Liver (tissue), 3 donors: ENCODE measurements at regions not wholly inside any gene's neighbourhood (a gene's known extent, or its start where the extent isn't known, plus 50 kb on each side); places are given as distances from the start of the nearest gene placed in this dataset.

Source experiments
- RXRA ChIP-seq, 2 donors: IDR thresholded peaks; 2 replicates each; pipeline ENCODE4 v1.6.1; 2017 to 2018; ENCODE audit warnings: antibody characterized with exemption in 2 of 2, mild to moderate bottlenecking in 1 of 2
- TAF1 ChIP-seq: conservative IDR thresholded peaks from 2 replicates; pipeline ENCODE4 v1.6.1; 2016; ENCODE audit warnings: antibody characterized with exemption, mild to moderate bottlenecking
- YY1 ChIP-seq: IDR thresholded peaks from 2 replicates; pipeline ENCODE4 v1.6.1; 2016; ENCODE audit warnings: antibody characterized with exemption, mild to moderate bottlenecking
- TF ChIP-seq, protein P1 (sequence below): fragments of 150-350 bp; IDR thresholded peaks from 2 replicates; pipeline ENCODE4 v1.5.1; 2017; ENCODE audit warnings: improper control_type of control experiment, low read depth, low read length; ENCODE audit not compliant: missing input control
- TF ChIP-seq, protein P2 (sequence below): IDR thresholded peaks from 2 replicates; pipeline ENCODE4 v1.6.1; 2016; ENCODE audit warnings: antibody characterized with exemption
- donor health status: healthy.
- donor health status: healthy.

GRCh38 chr4:44016570-44017421 is 431.8 kb downstream of the KCTD8 start:
- TF ChIP-seq TAF1 (no peak), YY1 (no peak), RXRA (IDR thresholded peaks at IDR 0.05) (no peak)
- TF ChIP-seq, protein P1, sequence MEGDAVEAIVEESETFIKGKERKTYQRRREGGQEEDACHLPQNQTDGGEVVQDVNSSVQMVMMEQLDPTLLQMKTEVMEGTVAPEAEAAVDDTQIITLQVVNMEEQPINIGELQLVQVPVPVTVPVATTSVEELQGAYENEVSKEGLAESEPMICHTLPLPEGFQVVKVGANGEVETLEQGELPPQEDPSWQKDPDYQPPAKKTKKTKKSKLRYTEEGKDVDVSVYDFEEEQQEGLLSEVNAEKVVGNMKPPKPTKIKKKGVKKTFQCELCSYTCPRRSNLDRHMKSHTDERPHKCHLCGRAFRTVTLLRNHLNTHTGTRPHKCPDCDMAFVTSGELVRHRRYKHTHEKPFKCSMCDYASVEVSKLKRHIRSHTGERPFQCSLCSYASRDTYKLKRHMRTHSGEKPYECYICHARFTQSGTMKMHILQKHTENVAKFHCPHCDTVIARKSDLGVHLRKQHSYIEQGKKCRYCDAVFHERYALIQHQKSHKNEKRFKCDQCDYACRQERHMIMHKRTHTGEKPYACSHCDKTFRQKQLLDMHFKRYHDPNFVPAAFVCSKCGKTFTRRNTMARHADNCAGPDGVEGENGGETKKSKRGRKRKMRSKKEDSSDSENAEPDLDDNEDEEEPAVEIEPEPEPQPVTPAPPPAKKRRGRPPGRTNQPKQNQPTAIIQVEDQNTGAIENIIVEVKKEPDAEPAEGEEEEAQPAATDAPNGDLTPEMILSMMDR: no peak
- TF ChIP-seq, protein P2, sequence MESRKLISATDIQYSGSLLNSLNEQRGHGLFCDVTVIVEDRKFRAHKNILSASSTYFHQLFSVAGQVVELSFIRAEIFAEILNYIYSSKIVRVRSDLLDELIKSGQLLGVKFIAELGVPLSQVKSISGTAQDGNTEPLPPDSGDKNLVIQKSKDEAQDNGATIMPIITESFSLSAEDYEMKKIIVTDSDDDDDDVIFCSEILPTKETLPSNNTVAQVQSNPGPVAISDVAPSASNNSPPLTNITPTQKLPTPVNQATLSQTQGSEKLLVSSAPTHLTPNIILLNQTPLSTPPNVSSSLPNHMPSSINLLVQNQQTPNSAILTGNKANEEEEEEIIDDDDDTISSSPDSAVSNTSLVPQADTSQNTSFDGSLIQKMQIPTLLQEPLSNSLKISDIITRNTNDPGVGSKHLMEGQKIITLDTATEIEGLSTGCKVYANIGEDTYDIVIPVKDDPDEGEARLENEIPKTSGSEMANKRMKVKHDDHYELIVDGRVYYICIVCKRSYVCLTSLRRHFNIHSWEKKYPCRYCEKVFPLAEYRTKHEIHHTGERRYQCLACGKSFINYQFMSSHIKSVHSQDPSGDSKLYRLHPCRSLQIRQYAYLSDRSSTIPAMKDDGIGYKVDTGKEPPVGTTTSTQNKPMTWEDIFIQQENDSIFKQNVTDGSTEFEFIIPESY: no peak
